HEK293T (cell line): ENCODE measurements at regions not wholly inside any gene's neighbourhood (a gene's known extent, or its start where the extent isn't known, plus 50 kb on each side); places are given as distances from the start of the nearest gene placed in this dataset.
"Not testable (repeated sequence)": the region's sequence is repeated elsewhere in the genome, so short reads cannot be mapped to it uniquely, and the experiment has no call there.

Source experiments
- CTCF ChIA-PET: fragments of 350-600 bp; formaldehyde crosslinking; extraction: SDS; loops from one replicate; lab custom pipeline; 2021; ENCODE audit warnings: antibody characterized with exemption, inconsistent platforms; lab: Yijun Ruan, JAX
- POLR2A ChIA-PET: fragments of 350-600 bp; formaldehyde crosslinking; extraction: SDS; loops from one replicate; lab custom pipeline; 2020; ENCODE audit warnings: antibody characterized with exemption, inconsistent platforms; lab: Yijun Ruan, JAX
- DNase-seq: peaks from one replicate; pipeline ENCODE4 v3.0.0; 2012; ENCODE audit warnings: mixed read lengths; ENCODE audit errors: extremely low spot score
- ARNT ChIP-seq: fragments of 450-650 bp; IDR thresholded peaks from 2 replicates; pipeline ENCODE4 v1.6.1; 2017; ENCODE audit warnings: mild to moderate bottlenecking
- BHLHE40 ChIP-seq: fragments of 450-650 bp; IDR thresholded peaks from 2 replicates; pipeline ENCODE4 v1.6.1; 2016; ENCODE audit warnings: mild to moderate bottlenecking, moderate library complexity, borderline replicate concordance
- CTBP1 ChIP-seq: fragments of 450-650 bp; IDR thresholded peaks from 2 replicates; pipeline ENCODE4 v1.6.1; 2016; ENCODE audit warnings: borderline replicate concordance
- ELF4 ChIP-seq: fragments of 450-650 bp; IDR thresholded peaks from 2 replicates; pipeline ENCODE4 v1.6.1; 2017; ENCODE audit warnings: antibody characterized with exemption
- FOXA1 ChIP-seq: fragments of 450-650 bp; IDR thresholded peaks from 2 replicates; pipeline ENCODE4 v1.6.1; 2016; ENCODE audit warnings: mild to moderate bottlenecking
- FOXK2 ChIP-seq: fragments of 450-650 bp; IDR thresholded peaks from 2 replicates; pipeline ENCODE4 v1.6.1; 2016; ENCODE audit warnings: mild to moderate bottlenecking
- FOXM1 ChIP-seq: fragments of 450-650 bp; IDR thresholded peaks from 2 replicates; pipeline ENCODE4 v1.6.1; 2017; ENCODE audit warnings: mild to moderate bottlenecking, borderline replicate concordance
- HDGF ChIP-seq: fragments of 450-650 bp; IDR thresholded peaks from 2 replicates; pipeline ENCODE4 v1.6.1; 2017; ENCODE audit warnings: antibody characterized with exemption, borderline replicate concordance
- L3MBTL2 ChIP-seq: fragments of 450-650 bp; conservative IDR thresholded peaks from 2 replicates; pipeline ENCODE4 v1.6.1; 2016; ENCODE audit warnings: mild to moderate bottlenecking
- LEF1 ChIP-seq: fragments of 450-650 bp; IDR thresholded peaks from 2 replicates; pipeline ENCODE4 v1.6.1; 2017; ENCODE audit warnings: mild to moderate bottlenecking, borderline replicate concordance
- NFRKB ChIP-seq: fragments of 450-650 bp; IDR thresholded peaks from 2 replicates; pipeline ENCODE4 v1.6.1; 2016; ENCODE audit warnings: mild to moderate bottlenecking, moderate library complexity
- SP1 ChIP-seq: fragments of 450-650 bp; IDR thresholded peaks from 2 replicates; pipeline ENCODE4 v1.6.1; 2017
- SUZ12 ChIP-seq: fragments of 450-650 bp; IDR thresholded peaks from 2 replicates; pipeline ENCODE4 v1.6.1; 2016; ENCODE audit warnings: mild to moderate bottlenecking
- TARDBP ChIP-seq: fragments of 450-650 bp; IDR thresholded peaks from 2 replicates; pipeline ENCODE4 v1.6.1; 2016
- ZNF384 ChIP-seq: fragments of 450-650 bp; IDR thresholded peaks from 2 replicates; pipeline ENCODE4 v1.6.1; 2016
- TF ChIP-seq, protein P1 (sequence below): fragments of 450-650 bp; IDR thresholded peaks from 2 replicates; pipeline ENCODE4 v1.6.1; 2016

DNA sequence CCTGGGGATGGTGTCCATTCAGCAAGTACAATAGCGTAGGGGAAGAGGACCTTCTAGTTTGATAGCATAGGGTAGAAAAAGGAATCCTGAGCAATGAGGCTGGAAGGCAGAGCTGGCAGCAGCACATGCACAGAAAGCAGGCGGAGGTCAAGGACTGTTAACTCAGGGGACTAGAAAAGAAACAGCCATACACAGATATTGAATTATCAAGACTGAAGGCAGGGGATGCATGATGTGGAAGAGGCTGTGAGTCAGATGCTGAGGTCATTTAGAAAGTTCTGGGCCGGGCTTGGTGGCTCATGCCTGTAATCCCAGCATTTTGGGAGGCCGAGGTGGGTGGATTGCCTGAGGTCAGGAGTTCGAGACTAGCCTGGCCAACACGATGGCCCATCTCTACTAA is 65.6 kb downstream of the OPTC start:
- no peak for DNase-seq
- ChIA-PET POLR2A (no interaction called here), CTCF (no interaction called here)
- TF ChIP-seq BHLHE40 (no peak), NFRKB (no peak), HDGF (no peak), FOXK2 (no peak), ARNT (no peak), L3MBTL2 (no peak), FOXA1 (no peak), LEF1 (no peak), ELF4 (no peak), FOXM1 (no peak), TARDBP (no peak), SP1 (no peak), CTBP1 (no peak), ZNF384 (no peak), SUZ12 (no peak)
- TF ChIP-seq, protein P1, sequence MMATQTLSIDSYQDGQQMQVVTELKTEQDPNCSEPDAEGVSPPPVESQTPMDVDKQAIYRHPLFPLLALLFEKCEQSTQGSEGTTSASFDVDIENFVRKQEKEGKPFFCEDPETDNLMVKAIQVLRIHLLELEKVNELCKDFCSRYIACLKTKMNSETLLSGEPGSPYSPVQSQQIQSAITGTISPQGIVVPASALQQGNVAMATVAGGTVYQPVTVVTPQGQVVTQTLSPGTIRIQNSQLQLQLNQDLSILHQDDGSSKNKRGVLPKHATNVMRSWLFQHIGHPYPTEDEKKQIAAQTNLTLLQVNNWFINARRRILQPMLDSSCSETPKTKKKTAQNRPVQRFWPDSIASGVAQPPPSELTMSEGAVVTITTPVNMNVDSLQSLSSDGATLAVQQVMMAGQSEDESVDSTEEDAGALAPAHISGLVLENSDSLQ, result no peak

DNA sequence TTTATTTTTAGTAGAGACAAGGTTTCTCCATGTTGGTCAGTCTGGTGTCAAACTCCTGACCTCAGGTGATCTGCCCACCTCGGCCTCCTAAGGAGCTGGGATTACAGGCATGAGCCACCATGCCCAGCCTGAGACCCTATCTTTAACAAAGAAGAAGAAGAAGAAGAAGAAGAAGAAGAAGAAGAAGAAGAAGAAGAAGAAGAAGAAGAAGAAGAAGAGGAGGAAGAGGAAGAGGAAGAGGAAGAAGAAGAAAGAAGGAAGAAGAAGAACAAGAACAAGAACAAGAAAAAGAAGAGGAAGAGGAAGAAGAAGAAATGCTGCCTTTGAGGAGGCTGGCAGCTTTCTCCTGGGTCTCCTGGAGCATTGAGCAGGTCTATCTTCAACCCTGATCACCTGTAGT is 64.9 kb upstream of the ATP2B4 start:
- CTCF ChIA-PET, DNase-seq, POLR2A ChIA-PET: not testable (repeated sequence)

DNA sequence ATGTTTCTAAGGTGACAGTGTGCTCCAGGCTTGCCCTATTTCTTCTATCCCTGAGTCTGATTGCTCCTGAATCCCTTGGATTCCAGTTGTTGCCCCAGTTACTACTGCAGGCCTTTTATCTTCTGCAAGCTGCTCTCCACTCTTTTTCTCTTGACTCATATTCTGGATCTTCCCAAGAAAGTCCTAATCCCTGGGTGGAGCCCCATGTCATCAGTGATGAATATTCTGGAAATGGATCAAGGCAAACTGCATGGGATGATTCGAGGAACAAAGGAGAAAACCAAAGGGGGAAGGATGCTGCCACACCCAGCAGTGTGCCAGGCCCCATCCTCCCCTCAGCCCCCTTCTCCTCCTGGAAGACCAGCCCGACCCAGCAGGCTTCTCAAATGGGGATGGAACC is 63.3 kb upstream of the ATP2B4 start:
- ChIA-PET POLR2A (no interaction called here), CTCF (no interaction called here)
- TF ChIP-seq ELF4, result no peak
- TF ChIP-seq FOXK2, result no peak
- no peak for TF ChIP-seq SP1
- TF ChIP-seq LEF1, result no peak
- no peak for TF ChIP-seq BHLHE40
- no peak for TF ChIP-seq CTBP1
- TF ChIP-seq FOXM1, result no peak
- TF ChIP-seq NFRKB, result no peak
- TF ChIP-seq FOXA1, result no peak
- no peak for DNase-seq

DNA sequence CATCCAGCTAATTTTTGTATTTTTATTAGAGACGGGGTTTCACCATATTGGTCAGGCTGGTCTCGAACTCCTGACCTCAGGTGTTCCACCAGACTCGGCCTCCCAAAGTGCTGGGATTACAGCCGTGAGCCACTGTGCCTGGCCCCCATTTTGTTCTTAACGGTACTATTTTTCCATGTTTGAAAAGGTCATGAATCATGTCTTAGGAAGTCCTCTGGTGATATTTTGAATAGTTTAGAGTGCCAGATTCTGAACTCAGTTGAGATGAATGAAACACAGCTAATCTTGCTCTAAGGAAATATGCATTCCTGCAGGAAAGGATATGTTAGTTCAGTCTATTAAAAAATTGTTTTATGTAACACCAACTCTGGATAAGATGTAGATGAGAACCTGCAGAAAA is 62.6 kb upstream of the ATP2B4 start:
- CTCF ChIA-PET, result interaction anchor here (0.6 kb wide), 1 partner anchor 110 kb away, joined by 4 read pairs; no protein-coding TSS in a partner anchor
- POLR2A ChIA-PET, result no interaction called here
- no peak for TF ChIP-seq FOXK2
- no peak for TF ChIP-seq ZNF384
- no peak for TF ChIP-seq SUZ12
- TF ChIP-seq TARDBP, result no peak
- TF ChIP-seq HDGF, result no peak
- no peak for TF ChIP-seq CTBP1
- no peak for TF ChIP-seq ELF4
- no peak for TF ChIP-seq BHLHE40
- TF ChIP-seq, protein P1, result no peak
- TF ChIP-seq LEF1, result no peak
- no peak for TF ChIP-seq FOXM1
- TF ChIP-seq L3MBTL2, result no peak
- DNase-seq, result no peak

DNA sequence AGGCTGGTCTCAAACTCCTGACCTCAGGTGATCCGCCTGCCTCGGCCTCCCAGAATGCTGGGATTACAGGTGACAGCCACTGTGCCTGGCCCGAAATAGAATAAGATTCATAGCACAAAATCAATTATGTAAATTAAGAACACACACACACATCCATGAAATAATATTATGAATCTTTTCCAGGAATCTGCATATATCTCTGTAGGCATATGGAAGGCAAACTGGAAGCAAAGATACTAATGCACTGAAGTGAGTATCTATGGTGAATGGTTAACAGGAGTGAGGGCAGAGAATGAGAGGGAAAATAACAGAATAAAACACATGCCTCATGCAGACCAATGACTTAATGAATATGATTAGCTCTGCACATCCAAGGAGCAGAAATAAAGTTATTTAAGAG is 61.6 kb upstream of the ATP2B4 start:
- ChIA-PET POLR2A (interaction anchor here (0.7 kb wide), 1 partner anchor 262 kb away, joined by 3 read pairs; no protein-coding TSS in a partner anchor), CTCF (interaction anchor here (1.0 kb wide), 1 partner anchor 137 kb away, joined by 3 read pairs; no protein-coding TSS in a partner anchor)
- TF ChIP-seq HDGF (no peak), ZNF384 (no peak)
- DNase-seq, result no peak

DNA sequence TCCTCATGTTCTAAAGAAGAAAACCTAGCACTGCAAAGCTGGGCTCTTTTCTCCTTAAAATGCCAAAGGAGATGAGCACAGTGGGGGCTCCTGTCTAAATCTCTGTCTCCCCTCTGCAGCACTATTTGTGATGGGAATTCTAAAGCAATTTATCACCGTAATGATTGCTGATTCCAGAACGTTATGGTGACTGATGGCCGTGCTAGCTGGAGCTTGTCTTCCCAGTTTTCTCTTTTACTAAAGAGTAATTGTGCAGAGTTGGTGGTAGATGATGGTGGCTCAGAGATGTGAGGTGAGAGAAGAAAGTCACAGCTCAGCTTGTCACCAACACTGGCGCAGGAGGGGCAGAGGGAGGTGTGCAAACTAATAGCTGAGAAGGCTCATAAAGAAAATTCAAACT is 60.7 kb upstream of the ATP2B4 start:
- ChIA-PET CTCF (interaction anchor here (1.0 kb wide), 1 partner anchor 136 kb away, joined by 3 read pairs; no protein-coding TSS in a partner anchor), POLR2A (interaction anchor here (0.7 to 1.4 kb wide), 2 partner anchors 56 to 261 kb away, joined by 3 read pairs; no protein-coding TSS in a partner anchor)
- no peak for TF ChIP-seq TARDBP
- no peak for TF ChIP-seq SP1
- TF ChIP-seq, protein P1, result no peak
- TF ChIP-seq HDGF, result no peak
- no peak for TF ChIP-seq ELF4
- no peak for TF ChIP-seq ZNF384
- no peak for TF ChIP-seq ARNT
- no peak for DNase-seq

DNA sequence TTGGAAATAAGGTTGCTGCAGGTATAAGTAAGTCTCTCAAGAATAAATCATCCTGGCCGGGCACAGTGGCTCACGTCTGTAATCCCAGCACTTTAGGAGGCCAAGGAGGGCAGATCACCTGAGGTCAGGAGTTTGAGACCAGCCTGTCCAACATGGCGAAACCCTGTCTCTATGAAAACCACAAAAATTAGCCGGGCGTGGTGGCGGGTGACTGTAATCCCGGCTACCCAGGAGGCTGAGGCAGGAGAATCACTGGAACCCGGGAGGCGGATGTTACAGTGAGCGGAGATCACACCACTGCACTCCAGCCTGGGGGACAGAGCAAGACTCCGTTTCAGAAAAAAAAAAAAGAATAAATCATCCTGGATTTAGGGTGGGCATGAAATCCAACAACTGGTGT is 59.7 kb upstream of the ATP2B4 start:
- POLR2A ChIA-PET, result interaction anchor here (1.4 kb wide), 1 partner anchor 55 kb away, joined by 3 read pairs; no protein-coding TSS in a partner anchor
- DNase-seq, result not testable (repeated sequence)

DNA sequence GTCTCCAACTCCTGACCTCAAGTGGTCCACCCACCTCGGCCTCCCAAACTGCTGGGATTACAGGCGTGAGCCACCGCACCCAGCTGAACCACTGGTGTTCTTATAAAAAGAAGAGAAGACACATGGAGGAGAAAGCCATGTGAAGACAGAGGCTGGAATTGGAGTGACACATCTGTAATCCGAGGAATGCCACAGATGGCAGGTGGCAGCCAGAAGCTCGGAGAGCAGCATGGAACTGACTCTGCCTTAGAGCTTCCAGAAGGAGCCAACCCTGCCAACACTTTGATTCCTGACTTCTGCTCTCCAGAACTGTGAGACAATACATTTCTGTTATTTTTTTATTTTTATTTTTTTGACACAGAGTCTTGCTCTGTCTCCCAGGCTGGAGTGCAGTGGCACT is 59.0 kb upstream of the ATP2B4 start:
- TF ChIP-seq ARNT (no peak), FOXA1 (no peak)
- POLR2A ChIA-PET, result no interaction called here
- CTCF ChIA-PET, result no interaction called here

More for the DNA sequence above, 59.7 kb upstream of the ATP2B4 start:
- CTCF ChIA-PET, result not testable (repeated sequence)

More for the DNA sequence above, 59.0 kb upstream of the ATP2B4 start:
- no peak for DNase-seq
